ENCODE measurements at regions not wholly inside any gene's neighbourhood (a gene's known extent, or its start where the extent isn't known, plus 50 kb on each side); places are given as distances from the start of the nearest gene placed in this dataset.

DNA sequence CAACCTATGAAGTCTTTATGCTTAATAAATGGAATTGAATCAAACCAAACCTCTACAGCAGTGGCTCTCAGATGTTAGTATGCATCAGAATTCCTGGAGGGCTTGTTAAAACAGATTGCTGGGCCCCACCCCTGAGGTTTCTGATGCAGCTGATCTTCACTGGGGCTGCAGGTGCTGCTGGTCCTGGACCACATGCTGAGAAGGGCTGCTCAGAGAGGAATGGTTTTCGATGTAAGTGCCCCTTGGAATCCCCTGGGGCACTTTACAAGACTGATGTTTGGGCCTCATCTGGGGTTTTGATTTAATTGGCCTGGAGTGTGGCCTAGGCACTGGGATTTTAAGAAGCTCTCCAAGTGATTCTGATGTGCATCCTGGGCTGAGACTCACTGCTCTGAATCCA is 403.8 kb upstream of the HS6ST1 start:
- intact Hi-C loops (cut with DNase I) = loop anchor here (10.0 kb wide), 1 partner anchor 522 kb away; no protein-coding TSS in a partner anchor
- H3K4me1 ChIP-seq = no peaks in the 10 kb centered on the region
- no peak overlapping the region for H3K27ac ChIP-seq
- no peak overlapping the region for H3K4me3 ChIP-seq
- TF ChIP-seq CTCF (IDR thresholded peaks at IDR 0.05) = no peak
- no peaks in the 10 kb centered on the region for H3K9me3 ChIP-seq
- 100% methylated on average over 1 of the region's 1 CpG for WGBS, 2 donors
- no peak for DNase-seq
- H3K36me3 ChIP-seq (replicated peaks in 1 of 2; ENCODE audit: insufficient read depth in 1 of 2, low read depth in 2 of 2) = no peaks in the 10 kb centered on the region
- H3K27me3 ChIP-seq = no peaks in the 10 kb centered on the region
- ATAC-seq = no peak

DNA sequence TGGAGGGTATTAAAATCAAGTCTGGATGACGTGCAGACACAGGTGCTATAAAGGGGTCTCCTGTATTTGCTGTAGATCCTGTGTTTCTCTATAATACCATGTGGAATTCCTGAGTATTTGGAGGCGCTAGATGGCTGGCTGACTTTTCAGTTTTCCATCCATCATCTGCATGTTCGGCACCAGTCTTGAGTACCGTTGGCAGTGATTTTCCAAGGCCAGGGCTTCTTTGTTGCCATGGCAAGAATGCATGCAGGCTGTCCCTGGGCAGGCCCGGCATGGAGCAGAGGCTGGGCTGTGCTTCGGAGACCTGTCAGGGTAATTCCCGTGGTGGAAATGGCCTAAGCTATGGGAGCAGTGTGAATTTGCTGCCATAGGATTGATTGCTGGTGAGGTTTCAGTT is 405.9 kb upstream of the HS6ST1 start:
- Histone ChIP-seq H3K27me3 (no peaks in the 10 kb centered on the region), H3K9me3 (no peaks in the 10 kb centered on the region), H3K36me3 (replicated peaks in 1 of 2; ENCODE audit: insufficient read depth in 1 of 2, low read depth in 2 of 2) (no peaks in the 10 kb centered on the region), H3K4me3 (no peak overlapping the region), H3K27ac (no peak overlapping the region), H3K4me1 (no peaks in the 10 kb centered on the region)
- DNase-seq (no peak), ATAC-seq (no peak)
- intact Hi-C loops (cut with DNase I) = loop anchor here (10.0 kb wide), 1 partner anchor 520 kb away; no protein-coding TSS in a partner anchor
- 85 to 92% methylated on average over 7 of the region's 7 CpGs for WGBS, 2 donors
- TF ChIP-seq POLR2A (IDR thresholded peaks at IDR 0.05) (no peak), CTCF (IDR thresholded peaks at IDR 0.05) (no peak)

GRCh38 chr2:128724972-128725371 is 406.3 kb upstream of the HS6ST1 start:
- H3K36me3 ChIP-seq (replicated peaks in 1 of 2; ENCODE audit: insufficient read depth in 1 of 2, low read depth in 2 of 2) = no peaks in the 10 kb centered on the region
- 93% methylated on average over 7 of the region's 7 CpGs for WGBS, 2 donors
- no peak for ATAC-seq
- no peaks in the 10 kb centered on the region for H3K27me3 ChIP-seq
- TF ChIP-seq POLR2A (IDR thresholded peaks at IDR 0.05) = no peak
- no peak for TF ChIP-seq CTCF (IDR thresholded peaks at IDR 0.05)
- H3K4me3 ChIP-seq = no peak overlapping the region
- H3K4me1 ChIP-seq = no peaks in the 10 kb centered on the region
- H3K27ac ChIP-seq = no peak overlapping the region
- DNase-seq = no peak
- intact Hi-C loops (cut with DNase I) = loop anchor here (10.0 kb wide), 1 partner anchor 520 kb away; no protein-coding TSS in a partner anchor
- H3K9me3 ChIP-seq = no peaks in the 10 kb centered on the region

- H3K9me3 ChIP-seq = no peaks in the 10 kb centered on the region
- no peak for DNase-seq
- intact Hi-C loops (cut with DNase I) = loop anchor here (10.0 kb wide), 1 partner anchor 519 kb away; no protein-coding TSS in a partner anchor
- ATAC-seq = no peak
- H3K27me3 ChIP-seq = no peaks in the 10 kb centered on the region
- H3K36me3 ChIP-seq (replicated peaks in 1 of 2; ENCODE audit: insufficient read depth in 1 of 2, low read depth in 2 of 2) = no peaks in the 10 kb centered on the region
- H3K4me3 ChIP-seq = no peak overlapping the region
- TF ChIP-seq CTCF (IDR thresholded peaks at IDR 0.05) (no peak), POLR2A (IDR thresholded peaks at IDR 0.05) (no peak)
- H3K27ac ChIP-seq = no peak overlapping the region
- 68 to 72% methylated on average over 2 of the region's 2 CpGs for WGBS, 2 donors
- no peaks in the 10 kb centered on the region for H3K4me1 ChIP-seq
Measured at GRCh38 chr2:128726236-128726635, 407.6 kb upstream of the HS6ST1 start.

DNA sequence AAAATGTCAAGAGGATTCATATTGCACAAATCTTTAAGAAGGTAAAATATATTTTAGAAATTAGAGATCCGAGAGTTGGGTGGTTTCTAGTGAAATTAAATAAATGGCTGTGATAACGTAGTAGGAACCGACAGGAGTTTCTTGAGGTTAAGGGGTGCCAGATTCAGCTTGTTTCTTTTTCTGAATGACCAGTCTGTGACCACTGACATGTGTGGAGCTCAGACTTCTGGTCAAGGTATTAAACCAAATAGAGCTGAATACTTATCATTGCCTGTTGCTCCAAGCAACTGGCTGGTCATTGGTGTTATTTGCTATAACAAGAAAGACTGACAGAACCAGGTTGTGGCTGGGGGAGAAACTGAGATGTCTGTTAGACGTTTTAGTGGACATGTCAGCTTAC is 408.2 kb upstream of the HS6ST1 start:
- H3K9me3 ChIP-seq = no peaks in the 10 kb centered on the region
- no peak for TF ChIP-seq CTCF (IDR thresholded peaks at IDR 0.05)
- TF ChIP-seq POLR2A (IDR thresholded peaks at IDR 0.05) = no peak
- no peaks in the 10 kb centered on the region for H3K4me1 ChIP-seq
- ATAC-seq (no peak), DNase-seq (no peak)
- WGBS, 2 donors = 77 to 79% methylated on average over 4 of the region's 4 CpGs
- no peaks in the 10 kb centered on the region for H3K36me3 ChIP-seq (replicated peaks in 1 of 2; ENCODE audit: insufficient read depth in 1 of 2, low read depth in 2 of 2)
- H3K27ac ChIP-seq = no peak overlapping the region
- no peak overlapping the region for H3K4me3 ChIP-seq
- intact Hi-C loops (cut with DNase I) = loop anchor here (10.0 kb wide), 1 partner anchor 518 kb away; no protein-coding TSS in a partner anchor
- no peaks in the 10 kb centered on the region for H3K27me3 ChIP-seq
